A673 (cell line): ENCODE measurements at regions not wholly inside any gene's neighbourhood (a gene's known extent, or its start where the extent isn't known, plus 50 kb on each side); places are given as distances from the start of the nearest gene placed in this dataset.

Experiments used
- CTCF ChIP-seq: fragments of 300-800, 200-600 bp; sonication (generic); conservative IDR thresholded peaks from 2 replicates; pipeline ENCODE4 v1.5.1; 2017; ENCODE audit warnings: low read depth, mild to moderate bottlenecking, antibody characterized with exemption, low read length, moderate library complexity, mixed read lengths
- EZH2 ChIP-seq: fragments of 200-600 bp; sonication (generic); IDR thresholded peaks from 2 replicates; pipeline ENCODE4 v1.6.1; 2017; ENCODE audit warnings: borderline replicate concordance, low read depth, mild to moderate bottlenecking, mixed read lengths, antibody characterized with exemption, low read length; ENCODE audit not compliant: poor library complexity, severe bottlenecking

- TF ChIP-seq CTCF (no peak), EZH2 (no peak)
Observed at GRCh38 chr3:57003676-57004075, 56.8 kb upstream of the SPATA12 start.
